ENCODE measurements at regions not wholly inside any gene's neighbourhood (a gene's known extent, or its start where the extent isn't known, plus 50 kb on each side); places are given as distances from the start of the nearest gene placed in this dataset.

DNA sequence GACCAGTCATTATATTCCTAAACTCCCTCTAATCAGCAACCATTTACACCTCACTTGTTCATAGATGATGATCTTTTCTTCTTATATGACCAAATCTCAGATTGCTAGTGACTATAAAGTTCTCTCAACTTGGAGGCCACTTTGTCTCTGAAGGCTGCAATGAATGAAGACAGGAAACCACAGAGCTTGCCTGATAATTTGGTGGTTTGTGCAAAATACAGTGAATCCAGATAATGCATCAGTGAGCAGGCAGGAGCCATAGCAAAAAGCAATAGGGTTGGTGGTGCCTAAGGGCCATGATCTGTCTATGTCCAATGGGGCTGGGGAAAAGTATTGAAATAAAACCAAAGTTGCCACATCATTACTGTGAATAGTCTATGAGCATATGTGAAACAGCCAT lies 123.8 kb upstream of the LRFN5 start:
- TF ChIP-seq, protein P1, sequence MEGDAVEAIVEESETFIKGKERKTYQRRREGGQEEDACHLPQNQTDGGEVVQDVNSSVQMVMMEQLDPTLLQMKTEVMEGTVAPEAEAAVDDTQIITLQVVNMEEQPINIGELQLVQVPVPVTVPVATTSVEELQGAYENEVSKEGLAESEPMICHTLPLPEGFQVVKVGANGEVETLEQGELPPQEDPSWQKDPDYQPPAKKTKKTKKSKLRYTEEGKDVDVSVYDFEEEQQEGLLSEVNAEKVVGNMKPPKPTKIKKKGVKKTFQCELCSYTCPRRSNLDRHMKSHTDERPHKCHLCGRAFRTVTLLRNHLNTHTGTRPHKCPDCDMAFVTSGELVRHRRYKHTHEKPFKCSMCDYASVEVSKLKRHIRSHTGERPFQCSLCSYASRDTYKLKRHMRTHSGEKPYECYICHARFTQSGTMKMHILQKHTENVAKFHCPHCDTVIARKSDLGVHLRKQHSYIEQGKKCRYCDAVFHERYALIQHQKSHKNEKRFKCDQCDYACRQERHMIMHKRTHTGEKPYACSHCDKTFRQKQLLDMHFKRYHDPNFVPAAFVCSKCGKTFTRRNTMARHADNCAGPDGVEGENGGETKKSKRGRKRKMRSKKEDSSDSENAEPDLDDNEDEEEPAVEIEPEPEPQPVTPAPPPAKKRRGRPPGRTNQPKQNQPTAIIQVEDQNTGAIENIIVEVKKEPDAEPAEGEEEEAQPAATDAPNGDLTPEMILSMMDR (IDR thresholded peaks at IDR 0.05): no peak
- no peak for TF ChIP-seq POLR2A (IDR thresholded peaks at IDR 0.05)
